Caco-2 (cell line): ENCODE measurements at regions not wholly inside any gene's neighbourhood (a gene's known extent, or its start where the extent isn't known, plus 50 kb on each side); places are given as distances from the start of the nearest gene placed in this dataset.
"Not testable (repeated sequence)": the region's sequence is repeated elsewhere in the genome, so short reads cannot be mapped to it uniquely, and the experiment has no call there.

Experiments
- BruUV-seq: library from RNA; stranded (reverse); fragments of 400-500 nt; replicated peaks from 2 replicates; lab custom pipeline; 2021; lab: Mats Ljungman, UMichigan
- CTCF ChIA-PET: fragments of 300-600 bp; sonication (Branson Sonifier 250); formaldehyde crosslinking; loops from one replicate; lab custom pipeline; 2022; ENCODE audit warnings: antibody characterized with exemption; lab: Charles Lee
- POLR2A ChIA-PET: fragments of 300-600 bp; sonication (Branson Sonifier 250); formaldehyde crosslinking; loops from one replicate; lab custom pipeline; 2022; ENCODE audit warnings: antibody characterized with exemption; lab: Charles Lee
- DNase-seq, 2 experiments: peaks; one replicate each; pipeline versions ENCODE4 v3.0.0 to v3.0.0-alpha.2; 2020 to 2022
- H3K27me3 ChIP-seq: replicated peaks from 2 replicates; pipeline ENCODE4 v1.6.0; 2011; ENCODE audit warnings: low read length; ENCODE audit not compliant: control insufficient read depth, insufficient read depth
- H3K36me3 ChIP-seq: 2 replicates; pipeline ENCODE4 v1.5.1; 2011; ENCODE audit warnings: low read length; ENCODE audit not compliant: control insufficient read depth, insufficient read depth
- H3K4me1 ChIP-seq: fragments of 250-450 bp; sonication (Bioruptor Pico); 2 replicates; pipeline ENCODE4 v1.5.1; 2020; ENCODE audit warnings: mild to moderate bottlenecking
- H3K4me3 ChIP-seq: 2 replicates; pipeline ENCODE4 v1.5.1; 2011; ENCODE audit warnings: low read depth, mild to moderate bottlenecking, control low read depth, low read length
- H3K9me3 ChIP-seq: fragments of 250-450 bp; sonication (Bioruptor Pico); 2 replicates; pipeline ENCODE4 v1.5.1; 2020; ENCODE audit warnings: mild to moderate bottlenecking, moderate library complexity
- H3K27ac Mint-ChIP-seq: one replicate; pipeline ENCODE4 v1.8.0; 2022; ENCODE audit warnings: mixed read lengths; ENCODE audit not compliant: unreplicated experiment
- H3K27me3 Mint-ChIP-seq: one replicate; pipeline ENCODE4 v1.8.0; 2022; ENCODE audit warnings: mixed read lengths; ENCODE audit not compliant: insufficient read depth, unreplicated experiment
- H3K36me3 Mint-ChIP-seq: one replicate; pipeline ENCODE4 v1.8.0; 2022; ENCODE audit warnings: mild to moderate bottlenecking, mixed read lengths; ENCODE audit not compliant: insufficient read depth, unreplicated experiment
- H3K4me1 Mint-ChIP-seq: one replicate; pipeline ENCODE4 v1.8.0; 2022; ENCODE audit warnings: low read depth, mixed read lengths; ENCODE audit not compliant: unreplicated experiment
- H3K4me3 Mint-ChIP-seq: one replicate; pipeline ENCODE4 v1.8.0; 2022; ENCODE audit warnings: mild to moderate bottlenecking, moderate library complexity, mixed read lengths; ENCODE audit not compliant: unreplicated experiment
- H3K9me3 Mint-ChIP-seq: one replicate; pipeline ENCODE4 v1.8.0; 2022; ENCODE audit warnings: mixed read lengths; ENCODE audit not compliant: unreplicated experiment
- intact Hi-C: fragments of 100-400 bp; cut with micrococcal nuclease; formaldehyde crosslinking; loops from one replicate; pipeline ENCODE4 v1.10.0; 2022; ENCODE audit not compliant: unreplicated experiment
- TF ChIP-seq, protein P1 (sequence below), 2 experiments: fragments of 200-600 bp in 1 of 2; IDR thresholded peaks; 1 replicate in 1 of 2; 2 replicates in 1 of 2; pipeline versions ENCODE4 v1.5.1 to v1.8.0; 2011 to 2022; ENCODE audit warnings: antibody characterized with exemption in 1 of 2, control low read depth in 1 of 2, inconsistent platforms in 1 of 2, low read depth in 1 of 2, low read length in 1 of 2, mild to moderate bottlenecking in 1 of 2, moderate library complexity in 1 of 2; ENCODE audit not compliant: insufficient read depth in 1 of 2, severe bottlenecking in 1 of 2, unreplicated experiment in 1 of 2

DNA sequence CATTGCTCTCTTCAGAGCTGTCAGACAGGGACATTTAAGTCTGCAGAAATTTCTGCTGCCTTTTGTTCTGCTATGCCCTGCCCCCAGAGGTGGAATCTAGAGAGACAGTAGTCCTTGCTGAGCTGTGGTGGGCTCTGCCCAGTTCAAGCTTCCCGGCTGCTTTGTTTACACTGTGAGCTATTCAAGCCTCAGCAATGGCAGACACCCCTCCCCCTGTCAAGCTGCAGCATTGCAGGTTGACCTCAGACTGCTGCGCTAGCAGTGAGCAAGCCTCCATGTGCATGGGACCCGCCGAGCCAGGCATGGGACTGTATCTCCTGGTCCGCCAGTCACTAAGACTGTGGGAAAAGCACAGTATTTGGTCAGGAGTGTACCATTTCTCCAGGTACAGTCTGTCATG, 53.6 kb upstream of the MAPK10 start:
- CTCF ChIA-PET, intact Hi-C loops, H3K27me3 Mint-ChIP-seq, H3K36me3 Mint-ChIP-seq, BruUV-seq, H3K4me3 Mint-ChIP-seq, H3K36me3 ChIP-seq, H3K4me1 Mint-ChIP-seq, H3K27ac Mint-ChIP-seq, H3K27me3 ChIP-seq, H3K9me3 ChIP-seq, POLR2A ChIA-PET, H3K4me3 ChIP-seq, DNase-seq, H3K9me3 Mint-ChIP-seq, H3K4me1 ChIP-seq: not testable (repeated sequence)

DNA sequence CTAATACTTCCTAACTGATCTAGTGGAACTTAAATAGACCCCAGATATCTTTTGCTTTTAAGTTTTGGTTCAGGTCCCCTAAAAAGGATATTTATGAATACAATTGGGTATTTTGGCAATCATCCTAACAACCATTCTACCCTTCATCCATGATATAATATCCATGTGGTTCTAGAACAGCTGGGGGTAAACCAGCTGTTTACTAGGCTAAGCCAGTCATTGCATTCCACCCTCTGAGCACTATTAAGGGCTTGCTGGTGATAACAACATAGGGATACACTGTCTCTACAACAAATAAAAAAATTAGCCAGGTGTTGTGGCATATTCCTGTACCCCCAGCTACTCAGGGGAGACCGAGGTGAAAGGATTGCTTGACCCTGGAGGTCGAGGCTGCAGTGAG, 54.8 kb upstream of the MAPK10 start:
- no peaks in the 10 kb centered on the region for H3K9me3 ChIP-seq
- H3K4me1 ChIP-seq, result no peaks in the 10 kb centered on the region
- no peak overlapping the region for H3K27ac Mint-ChIP-seq
- intact Hi-C loops, result no loop called here
- ChIA-PET CTCF (no interaction called here), POLR2A (no interaction called here)
- no peak for DNase-seq
- H3K4me3 Mint-ChIP-seq, result no peak overlapping the region
- H3K27me3 ChIP-seq, result no peaks in the 10 kb centered on the region
- peaks cover 9% of the 10 kb centered on the region for H3K9me3 Mint-ChIP-seq
- H3K36me3 ChIP-seq, result no peaks in the 10 kb centered on the region
- no peak overlapping the region for H3K4me3 ChIP-seq
- TF ChIP-seq, protein P1, sequence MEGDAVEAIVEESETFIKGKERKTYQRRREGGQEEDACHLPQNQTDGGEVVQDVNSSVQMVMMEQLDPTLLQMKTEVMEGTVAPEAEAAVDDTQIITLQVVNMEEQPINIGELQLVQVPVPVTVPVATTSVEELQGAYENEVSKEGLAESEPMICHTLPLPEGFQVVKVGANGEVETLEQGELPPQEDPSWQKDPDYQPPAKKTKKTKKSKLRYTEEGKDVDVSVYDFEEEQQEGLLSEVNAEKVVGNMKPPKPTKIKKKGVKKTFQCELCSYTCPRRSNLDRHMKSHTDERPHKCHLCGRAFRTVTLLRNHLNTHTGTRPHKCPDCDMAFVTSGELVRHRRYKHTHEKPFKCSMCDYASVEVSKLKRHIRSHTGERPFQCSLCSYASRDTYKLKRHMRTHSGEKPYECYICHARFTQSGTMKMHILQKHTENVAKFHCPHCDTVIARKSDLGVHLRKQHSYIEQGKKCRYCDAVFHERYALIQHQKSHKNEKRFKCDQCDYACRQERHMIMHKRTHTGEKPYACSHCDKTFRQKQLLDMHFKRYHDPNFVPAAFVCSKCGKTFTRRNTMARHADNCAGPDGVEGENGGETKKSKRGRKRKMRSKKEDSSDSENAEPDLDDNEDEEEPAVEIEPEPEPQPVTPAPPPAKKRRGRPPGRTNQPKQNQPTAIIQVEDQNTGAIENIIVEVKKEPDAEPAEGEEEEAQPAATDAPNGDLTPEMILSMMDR (IDR thresholded peaks at IDR 0.05; ENCODE audit: insufficient read depth in 1 of 2, low read depth in 1 of 2, low read length in 1 of 2, severe bottlenecking in 1 of 2, unreplicated experiment in 1 of 2), result no peak
- H3K36me3 Mint-ChIP-seq, result no peaks in the 10 kb centered on the region
- BruUV-seq, result no TSS peak
- H3K4me1 Mint-ChIP-seq, result no peaks in the 10 kb centered on the region
- peaks cover 11% of the 10 kb centered on the region for H3K27me3 Mint-ChIP-seq

DNA sequence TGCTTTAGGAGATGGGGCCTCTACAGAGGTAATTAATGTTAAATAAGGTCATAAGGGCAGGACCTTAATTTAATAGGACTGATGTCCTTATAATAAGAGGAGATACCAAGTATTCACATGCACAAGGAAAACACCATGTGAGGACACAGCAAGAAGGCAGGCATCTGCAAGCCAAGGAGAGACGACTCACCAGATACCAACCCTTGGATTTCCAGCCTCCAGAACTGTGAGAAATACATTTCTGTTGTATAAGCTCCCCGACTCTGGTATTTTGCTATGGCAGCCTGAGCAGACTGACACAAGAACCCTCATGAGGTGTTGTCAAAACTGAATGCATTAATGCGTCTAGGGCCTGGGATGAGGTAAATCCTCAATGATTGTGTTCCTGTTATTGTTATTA, 56.2 kb upstream of the MAPK10 start:
- no peak for DNase-seq
- Histone ChIP-seq H3K4me1 (no peaks in the 10 kb centered on the region), H3K4me3 (no peak overlapping the region), H3K9me3 (no peaks in the 10 kb centered on the region), H3K36me3 (no peaks in the 10 kb centered on the region), H3K27me3 (no peaks in the 10 kb centered on the region)
- Mint-ChIP-seq H3K27ac (no peak overlapping the region), H3K9me3 (peaks cover 9% of the 10 kb centered on the region), H3K4me3 (no peak overlapping the region), H3K36me3 (no peaks in the 10 kb centered on the region), H3K4me1 (no peaks in the 10 kb centered on the region), H3K27me3 (peaks cover 6% of the 10 kb centered on the region)
- intact Hi-C loops, result no loop called here
- BruUV-seq, result no TSS peak
- TF ChIP-seq, protein P1 (IDR thresholded peaks at IDR 0.05; ENCODE audit: insufficient read depth in 1 of 2, low read depth in 1 of 2, low read length in 1 of 2, severe bottlenecking in 1 of 2, unreplicated experiment in 1 of 2), result no peak
- ChIA-PET CTCF (interaction anchor here (0.6 kb wide), 1 partner anchor 490 kb away, joined by 3 read pairs; no protein-coding TSS in a partner anchor), POLR2A (no interaction called here)

DNA sequence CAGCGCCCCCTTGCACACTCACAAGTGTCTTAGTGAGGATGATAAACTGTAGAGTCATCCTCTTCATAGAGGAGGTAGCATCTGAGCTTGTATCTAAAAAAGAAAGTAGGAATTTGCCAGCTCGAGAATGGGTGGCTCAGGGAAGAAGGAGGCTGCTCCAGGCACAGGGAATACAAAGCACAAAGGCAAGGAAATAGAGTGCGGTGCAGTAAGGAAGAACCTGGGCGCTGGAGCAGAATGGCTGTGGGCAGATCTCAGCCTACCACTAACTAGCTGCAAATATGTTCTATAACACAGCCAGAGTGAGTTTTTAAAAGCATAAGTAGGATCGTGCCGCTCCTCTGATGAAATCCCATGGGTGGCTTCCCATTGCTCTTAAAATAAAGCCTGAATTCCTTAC, 61.6 kb upstream of the MAPK10 start:
- ChIA-PET POLR2A (no interaction called here), CTCF (no interaction called here)
- TF ChIP-seq, protein P1 (IDR thresholded peaks at IDR 0.05; ENCODE audit: insufficient read depth in 1 of 2, low read depth in 1 of 2, low read length in 1 of 2, severe bottlenecking in 1 of 2, unreplicated experiment in 1 of 2), result no peak

More for the DNA sequence above, 61.6 kb upstream of the MAPK10 start:
- no peak overlapping the region for H3K27ac Mint-ChIP-seq
- H3K4me1 Mint-ChIP-seq, result no peaks in the 10 kb centered on the region
- H3K36me3 Mint-ChIP-seq, result no peaks in the 10 kb centered on the region
- no peaks in the 10 kb centered on the region for H3K9me3 ChIP-seq
- no peak overlapping the region for H3K4me3 ChIP-seq
- H3K9me3 Mint-ChIP-seq, result no peaks in the 10 kb centered on the region
- intact Hi-C loops, result no loop called here
- no TSS peak for BruUV-seq
- no peak for DNase-seq
- no peak overlapping the region for H3K4me3 Mint-ChIP-seq
- H3K4me1 ChIP-seq, result no peaks in the 10 kb centered on the region
- no peaks in the 10 kb centered on the region for H3K36me3 ChIP-seq
- peaks cover 5% of the 10 kb centered on the region for H3K27me3 Mint-ChIP-seq
- H3K27me3 ChIP-seq, result no peaks in the 10 kb centered on the region
